ENCODE measurements at regions not wholly inside any gene's neighbourhood (a gene's known extent, or its start where the extent isn't known, plus 50 kb on each side); places are given as distances from the start of the nearest gene placed in this dataset.
"Not testable (repeated sequence)": the region's sequence is repeated elsewhere in the genome, so short reads cannot be mapped to it uniquely, and the experiment has no call there.

GRCh38 chr4:79603681-79604080 lies 195.7 kb upstream of the GK2 start:
- no peak for DNase-seq

- no peak for DNase-seq
Measured at GRCh38 chr4:79599691-79600090, 191.7 kb upstream of the GK2 start.

- DNase-seq = no peak
Measured at GRCh38 chr4:79598801-79599200, 190.8 kb upstream of the GK2 start.

- DNase-seq = no peak
Measured at GRCh38 chr4:79598214-79598613, 190.2 kb upstream of the GK2 start.

- no peak for DNase-seq
Measured at GRCh38 chr4:79597266-79597665, 189.2 kb upstream of the GK2 start.

DNA sequence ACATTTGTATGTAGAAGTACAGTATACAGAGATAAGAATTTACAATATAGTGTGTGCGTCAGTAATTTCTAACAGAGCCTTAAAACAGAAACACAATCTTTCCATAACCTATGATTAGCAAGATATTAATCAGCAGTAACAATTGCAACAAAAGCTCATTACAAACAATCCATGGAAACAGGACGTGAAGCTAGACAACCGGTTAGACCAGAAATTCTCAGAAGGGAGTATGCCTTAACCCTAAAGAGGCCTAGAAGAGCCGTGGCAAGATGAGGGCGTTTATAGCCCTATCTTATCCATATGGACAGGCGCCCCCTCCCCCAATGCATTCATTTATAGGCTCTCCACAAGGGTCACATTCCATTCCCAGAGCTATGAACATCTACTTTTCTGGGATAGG lies 184.2 kb upstream of the GK2 start:
- not testable (repeated sequence) for DNase-seq

GRCh38 chr4:79588679-79589078 lies 180.7 kb upstream of the GK2 start:
- DNase-seq = no peak

- not testable (repeated sequence) for DNase-seq
Measured at GRCh38 chr4:79587207-79587606, 179.2 kb upstream of the GK2 start.

GRCh38 chr4:79585834-79586233 lies 177.8 kb upstream of the GK2 start:
- no peak for DNase-seq

GRCh38 chr4:79585330-79585729 lies 177.3 kb upstream of the GK2 start:
- no peak for DNase-seq

- no peak for DNase-seq
Measured at GRCh38 chr4:79584902-79585301, 176.9 kb upstream of the GK2 start.

GRCh38 chr4:79584352-79584751 lies 176.3 kb upstream of the GK2 start:
- no peak for DNase-seq

GRCh38 chr4:79578606-79579005 lies 170.6 kb upstream of the GK2 start:
- no peak for DNase-seq

DNA sequence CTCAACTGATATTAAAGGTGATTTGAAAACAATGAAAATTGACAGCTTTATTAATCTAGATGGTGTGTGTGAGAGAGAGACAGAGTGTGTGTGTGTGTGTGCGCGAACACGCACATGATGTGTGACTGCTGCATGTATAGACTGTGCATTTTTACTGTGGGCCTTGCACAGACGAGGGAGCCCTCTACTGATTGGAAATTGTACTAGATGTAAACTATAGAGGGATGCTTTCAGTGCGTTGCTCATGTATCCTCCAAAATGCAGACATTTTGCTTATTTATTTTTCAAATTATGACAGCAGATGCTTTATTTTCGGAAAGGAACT lies 168.4 kb upstream of the GK2 start:
- peak; percentile 0 for DNase-seq

GRCh38 chr4:79575709-79576428 lies 167.8 kb upstream of the GK2 start:
- DNase-seq = no peak

- DNase-seq = no peak
Measured at GRCh38 chr4:79574741-79575451, 166.9 kb upstream of the GK2 start.

- DNase-seq = no peak
Measured at GRCh38 chr4:79563219-79563618, 155.2 kb upstream of the GK2 start.

GRCh38 chr4:79561751-79562150 lies 153.7 kb upstream of the GK2 start:
- DNase-seq = no peak

GRCh38 chr4:79559398-79559797 lies 151.4 kb upstream of the GK2 start:
- DNase-seq = not testable (repeated sequence)

- no peak for DNase-seq
Measured at GRCh38 chr4:79552311-79552710, 144.3 kb upstream of the GK2 start.

- no peak for DNase-seq
Measured at GRCh38 chr4:79551555-79551954, 143.5 kb upstream of the GK2 start.

GRCh38 chr4:79547851-79548250 lies 139.8 kb upstream of the GK2 start:
- no peak for DNase-seq

DNA sequence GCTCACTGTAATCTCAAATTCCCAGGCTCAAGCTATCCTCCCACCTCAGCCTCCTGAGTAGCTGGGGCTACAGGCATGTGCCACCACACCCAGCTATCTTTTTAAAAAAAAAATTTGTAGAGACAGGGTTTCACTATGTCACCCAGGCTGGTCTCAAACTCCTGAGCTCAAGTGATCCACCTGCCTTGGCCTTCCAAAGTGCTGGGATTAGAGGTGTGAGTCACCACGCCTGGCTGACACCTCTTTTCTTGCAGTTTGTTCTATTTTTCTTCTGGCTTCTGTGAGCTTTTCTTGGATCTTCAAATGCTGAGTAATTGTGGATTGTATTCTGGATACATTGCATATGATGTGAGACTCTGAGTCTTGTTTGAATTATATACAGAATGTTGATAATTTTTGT lies 137.3 kb upstream of the GK2 start:
- not testable (repeated sequence) for DNase-seq

DNA sequence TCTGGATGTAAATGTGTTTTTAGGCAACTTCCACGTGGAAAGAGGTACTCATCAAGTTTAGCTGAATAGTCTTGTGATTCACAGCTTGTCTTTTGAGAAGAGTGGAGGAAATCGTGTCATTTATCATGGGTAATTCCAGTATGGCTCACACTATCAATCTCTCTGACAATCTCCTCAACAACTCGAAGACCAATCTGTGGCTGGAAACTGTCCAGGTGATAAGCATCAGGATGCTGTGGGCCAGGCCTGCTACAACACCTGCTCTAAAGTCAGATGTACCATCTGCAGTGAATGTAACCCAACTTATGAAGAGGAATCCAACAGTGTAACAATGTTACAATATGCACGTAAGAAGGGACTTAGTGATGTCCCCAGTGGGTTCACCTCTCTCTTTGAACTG lies 132.1 kb upstream of the GK2 start:
- DNase-seq = no peak

DNA sequence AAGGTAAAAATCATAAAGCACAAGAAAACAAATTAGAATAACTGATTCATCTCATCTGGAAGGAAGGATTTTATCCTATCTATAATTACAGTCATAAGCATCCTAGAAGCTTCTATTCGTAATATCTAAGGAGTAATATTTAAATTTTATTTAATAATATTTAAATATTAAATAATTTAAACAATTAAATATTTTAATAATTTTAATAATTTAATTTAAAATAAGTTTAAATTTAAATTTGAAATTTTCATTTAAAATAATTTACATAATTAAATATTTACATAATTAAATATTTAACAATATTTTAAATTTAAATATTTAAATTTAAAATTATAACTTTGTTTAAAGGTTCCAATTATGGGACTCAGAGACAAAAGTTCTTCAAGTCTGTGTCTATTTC lies 127.5 kb upstream of the GK2 start:
- no peak for DNase-seq

Data from NCI-H1092 (cell line).